ENCODE measurements at regions not wholly inside any gene's neighbourhood (a gene's known extent, or its start where the extent isn't known, plus 50 kb on each side); places are given as distances from the start of the nearest gene placed in this dataset.
"Not testable (repeated sequence)": the region's sequence is repeated elsewhere in the genome, so short reads cannot be mapped to it uniquely, and the experiment has no call there.

DNA sequence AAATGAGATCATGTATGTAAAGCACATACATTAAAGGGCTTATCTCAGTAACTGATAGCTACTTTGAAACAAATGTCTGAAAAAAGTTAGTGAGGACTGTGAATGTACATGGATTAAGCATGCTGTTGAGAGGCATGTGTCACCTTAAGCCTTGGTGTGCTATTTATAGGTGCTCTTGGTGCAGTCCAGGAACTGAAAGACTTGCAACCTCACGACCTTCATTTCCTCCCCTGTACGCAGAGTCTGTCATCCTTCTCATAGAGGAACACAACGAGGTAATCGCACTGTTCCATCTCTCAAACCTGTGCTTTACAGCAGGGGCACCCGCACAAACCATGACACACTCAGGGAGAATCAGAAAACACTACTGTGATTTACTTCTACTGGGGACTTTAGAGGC is 65.6 kb downstream of the UFM1 start:
- Histone ChIP-seq H3K36me3 (replicated peaks; ENCODE audit: control insufficient read depth, insufficient read depth, low read length) (no peaks in the 10 kb centered on the region), H3K4me3 (ENCODE audit: insufficient read depth, low read depth, low read length) (no peak overlapping the region), H3K27me3 (ENCODE audit: control insufficient read depth, insufficient read depth, low read length) (no peaks in the 10 kb centered on the region)
- no peak for DNase-seq

DNA sequence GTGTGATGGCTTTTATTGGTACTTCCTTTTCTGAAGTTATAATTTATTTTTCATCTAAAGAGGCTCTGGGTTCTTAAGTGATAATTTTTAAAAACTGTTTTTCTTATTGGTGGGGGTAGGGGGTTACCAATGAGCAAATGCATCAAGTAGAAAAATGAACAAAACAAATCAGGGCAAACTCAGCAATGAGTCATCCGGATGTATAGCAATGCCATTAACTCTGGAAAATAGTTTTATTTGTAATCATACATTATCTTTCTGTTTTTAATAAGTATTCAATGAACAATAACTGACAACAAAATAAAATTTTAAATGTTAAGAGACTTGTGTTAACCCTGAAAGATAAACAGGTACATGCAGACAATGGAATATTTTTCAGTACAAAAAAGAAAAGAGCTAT is 67.6 kb downstream of the UFM1 start:
- DNase-seq, result no peak
- H3K4me3 ChIP-seq (ENCODE audit: insufficient read depth, low read depth, low read length), result no peak overlapping the region
- H3K36me3 ChIP-seq (replicated peaks; ENCODE audit: control insufficient read depth, insufficient read depth, low read length), result no peaks in the 10 kb centered on the region
- no peaks in the 10 kb centered on the region for H3K27me3 ChIP-seq (ENCODE audit: control insufficient read depth, insufficient read depth, low read length)

DNA sequence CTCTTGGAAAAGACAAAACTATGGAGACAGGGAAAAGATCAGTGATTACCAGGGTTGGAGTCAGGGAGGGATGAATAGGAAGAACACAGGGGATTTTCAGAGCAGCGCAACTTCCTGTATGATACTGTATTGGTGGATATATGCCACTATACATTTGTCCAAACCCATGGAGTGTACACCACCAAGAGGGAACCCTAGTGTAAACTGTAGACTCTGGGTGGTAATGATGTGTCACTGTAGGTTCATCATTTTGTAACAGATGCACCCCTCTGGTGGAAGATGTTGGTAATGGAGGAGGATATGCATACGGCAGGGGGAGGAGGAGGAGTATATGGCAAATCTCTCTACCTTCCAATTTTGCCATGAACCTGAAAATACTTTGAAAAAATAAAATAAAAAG is 68.1 kb downstream of the UFM1 start:
- Histone ChIP-seq H3K36me3 (replicated peaks; ENCODE audit: control insufficient read depth, insufficient read depth, low read length) (no peaks in the 10 kb centered on the region), H3K4me3 (ENCODE audit: insufficient read depth, low read depth, low read length) (no peak overlapping the region), H3K27me3 (ENCODE audit: control insufficient read depth, insufficient read depth, low read length) (no peaks in the 10 kb centered on the region)
- peak; percentile 47 for DNase-seq

DNA sequence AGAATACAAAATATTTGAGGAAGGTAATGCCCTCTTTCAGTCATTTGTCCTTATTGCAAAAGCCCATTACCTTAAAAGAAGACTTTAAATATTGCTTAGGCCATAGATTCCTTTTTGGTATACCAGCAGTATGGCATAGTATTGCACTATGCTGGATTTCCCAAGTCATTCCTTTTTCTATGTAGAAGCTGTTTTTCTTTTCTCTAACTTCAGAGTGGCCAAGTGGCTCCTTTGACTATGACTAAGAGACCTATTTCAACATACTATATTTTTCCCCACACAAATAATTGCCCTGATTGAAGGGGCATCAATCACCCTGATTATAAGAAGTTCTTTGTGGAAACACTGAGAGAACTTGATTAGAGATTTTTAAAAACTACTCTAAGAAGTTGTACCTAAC is 68.6 kb downstream of the UFM1 start:
- no peak for DNase-seq
- Histone ChIP-seq H3K4me3 (ENCODE audit: insufficient read depth, low read depth, low read length) (no peak overlapping the region), H3K27me3 (ENCODE audit: control insufficient read depth, insufficient read depth, low read length) (no peaks in the 10 kb centered on the region), H3K36me3 (replicated peaks; ENCODE audit: control insufficient read depth, insufficient read depth, low read length) (no peaks in the 10 kb centered on the region)

DNA sequence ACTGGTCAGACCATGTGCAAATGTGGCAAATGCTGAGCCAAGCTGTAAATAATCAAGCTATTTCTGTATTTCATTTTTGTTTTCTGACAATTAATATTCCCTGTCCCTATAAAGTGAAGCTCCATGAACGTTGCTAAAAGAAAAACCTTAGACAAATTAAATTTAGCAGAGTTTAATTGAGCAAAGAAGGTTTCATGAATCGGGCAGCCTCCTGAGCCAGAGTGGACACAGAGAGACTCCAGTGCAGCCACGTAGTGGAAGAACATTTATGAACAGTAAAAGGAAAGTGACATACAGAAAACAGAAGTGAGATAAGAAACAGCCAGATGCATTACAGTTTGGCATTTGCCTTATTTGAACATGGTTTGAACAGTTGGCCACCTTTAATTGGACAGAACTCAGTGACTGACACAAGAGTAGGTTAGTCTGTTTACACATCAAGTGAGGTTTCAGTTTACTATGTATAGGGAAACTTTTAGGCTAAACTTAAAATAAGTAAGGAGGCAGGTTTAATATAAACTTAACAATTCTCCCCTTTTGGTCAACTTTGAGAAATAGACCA is 69.7 kb downstream of the UFM1 start:
- no peak for DNase-seq
- Histone ChIP-seq H3K4me3 (ENCODE audit: insufficient read depth, low read depth, low read length) (no peak overlapping the region), H3K36me3 (replicated peaks; ENCODE audit: control insufficient read depth, insufficient read depth, low read length) (no peaks in the 10 kb centered on the region), H3K27me3 (ENCODE audit: control insufficient read depth, insufficient read depth, low read length) (no peaks in the 10 kb centered on the region)

DNA sequence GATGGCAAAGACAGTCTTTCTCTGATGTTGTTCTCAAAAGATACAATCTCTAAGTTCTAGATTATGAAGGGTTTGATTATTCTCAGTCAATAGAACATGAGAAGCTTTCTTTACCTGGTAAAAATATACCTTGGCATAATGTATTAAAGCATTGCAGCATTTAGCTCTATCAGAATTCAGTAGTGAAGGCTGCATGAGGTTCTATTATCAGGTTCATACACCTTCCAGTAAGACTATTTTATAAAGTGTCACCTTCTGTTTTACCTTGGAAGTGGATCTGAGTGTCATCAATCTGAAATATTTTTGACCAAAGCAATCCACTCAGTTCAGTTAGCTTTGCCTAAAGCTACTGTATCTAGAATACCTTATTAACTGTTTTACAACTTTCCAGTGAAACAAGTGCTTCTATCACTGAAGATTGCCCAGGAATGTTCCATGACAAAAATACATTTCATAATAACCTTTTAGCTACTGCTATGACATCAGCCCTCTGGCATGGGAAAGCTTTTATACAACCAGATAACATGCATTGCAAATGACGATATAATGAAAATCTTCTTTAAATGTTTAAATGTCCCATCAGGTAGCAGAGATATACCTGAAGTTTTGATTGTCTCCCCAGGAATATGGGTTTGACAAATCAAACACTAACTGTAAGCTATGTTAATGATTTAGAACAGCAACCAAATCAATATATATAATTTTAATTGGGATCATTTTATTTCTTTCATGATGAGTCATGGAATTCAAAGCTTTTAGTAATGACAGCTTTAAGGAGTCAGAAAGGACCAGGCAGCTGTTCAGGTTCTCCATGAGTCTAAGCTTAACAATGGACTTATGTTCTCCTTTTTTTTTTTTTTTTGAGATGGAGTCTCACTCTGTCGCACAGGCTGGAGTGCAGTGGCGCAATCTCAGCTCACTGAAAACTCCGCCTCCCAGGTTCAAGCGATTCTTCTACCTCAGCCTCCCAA is 72.2 kb downstream of the UFM1 start:
- no peaks in the 10 kb centered on the region for H3K36me3 ChIP-seq (replicated peaks; ENCODE audit: control insufficient read depth, insufficient read depth, low read length)
- no peak overlapping the region for H3K4me3 ChIP-seq (ENCODE audit: insufficient read depth, low read depth, low read length)
- H3K27me3 ChIP-seq (ENCODE audit: control insufficient read depth, insufficient read depth, low read length), result no peaks in the 10 kb centered on the region
- no peak for DNase-seq

DNA sequence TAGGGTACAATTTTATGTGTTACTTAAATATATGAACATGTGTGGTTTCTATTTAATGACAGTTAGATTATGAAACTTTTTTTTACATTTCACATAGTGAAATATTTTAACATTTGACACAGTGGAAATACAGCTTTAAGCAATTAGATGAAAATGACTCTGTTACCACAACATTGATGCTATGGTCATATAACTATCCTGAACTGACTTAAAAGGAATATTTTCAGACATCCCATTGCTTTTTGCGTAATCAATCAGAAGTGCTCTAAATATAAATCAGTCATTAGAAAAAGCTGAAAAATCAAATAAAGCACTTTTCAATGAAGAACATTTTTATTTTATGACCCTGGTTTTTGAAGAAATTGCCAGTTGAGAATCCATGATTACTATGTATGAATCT is 80.3 kb downstream of the UFM1 start:
- Histone ChIP-seq H3K4me3 (ENCODE audit: insufficient read depth, low read depth, low read length) (no peak overlapping the region), H3K36me3 (replicated peaks; ENCODE audit: control insufficient read depth, insufficient read depth, low read length) (no peaks in the 10 kb centered on the region), H3K27me3 (ENCODE audit: control insufficient read depth, insufficient read depth, low read length) (no peaks in the 10 kb centered on the region)
- no peak for DNase-seq

DNA sequence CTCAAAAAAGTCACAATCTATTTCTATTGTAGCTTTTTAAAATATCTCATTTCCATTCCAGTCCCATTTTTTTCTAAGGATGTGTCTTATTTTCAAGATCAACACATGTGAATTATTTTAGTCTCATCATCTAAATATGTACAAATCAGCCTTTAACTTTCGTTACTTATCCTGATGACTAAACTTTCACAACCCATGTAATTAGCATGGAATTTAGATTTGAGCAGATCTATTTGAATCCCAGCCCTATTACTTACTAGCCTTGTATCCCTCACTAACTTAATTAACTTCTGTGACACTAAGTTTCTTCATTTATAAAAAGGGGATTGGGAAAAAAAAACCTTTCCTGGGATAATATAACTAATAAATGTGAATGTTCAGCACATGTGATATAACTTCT is 81.1 kb downstream of the UFM1 start:
- H3K4me3 ChIP-seq (ENCODE audit: insufficient read depth, low read depth, low read length), result no peak overlapping the region
- no peaks in the 10 kb centered on the region for H3K36me3 ChIP-seq (replicated peaks; ENCODE audit: control insufficient read depth, insufficient read depth, low read length)
- DNase-seq, result no peak
- H3K27me3 ChIP-seq (ENCODE audit: control insufficient read depth, insufficient read depth, low read length), result no peaks in the 10 kb centered on the region

DNA sequence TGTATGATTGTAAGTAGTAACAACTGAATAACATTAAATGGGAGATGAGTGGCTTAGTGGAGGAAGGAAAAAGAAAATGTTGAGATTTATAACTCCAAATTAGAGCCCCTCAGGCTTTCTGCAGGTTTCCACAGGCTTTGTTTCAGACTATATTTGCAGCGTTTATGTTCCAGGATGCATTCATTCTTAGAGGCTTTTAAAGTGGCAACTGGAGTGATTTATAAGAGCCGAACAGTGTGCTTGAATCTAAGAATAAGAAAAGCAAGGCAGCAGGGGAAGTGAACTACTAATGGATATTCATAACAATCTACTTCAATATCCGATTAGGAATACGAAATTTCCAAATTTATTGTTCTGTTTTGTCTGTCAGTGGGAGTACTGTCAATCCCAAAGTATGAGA is 91.0 kb downstream of the UFM1 start:
- DNase-seq, result no peak
- Histone ChIP-seq H3K4me3 (ENCODE audit: insufficient read depth, low read depth, low read length) (no peak overlapping the region), H3K36me3 (replicated peaks; ENCODE audit: control insufficient read depth, insufficient read depth, low read length) (no peaks in the 10 kb centered on the region), H3K27me3 (ENCODE audit: control insufficient read depth, insufficient read depth, low read length) (no peaks in the 10 kb centered on the region)

DNA sequence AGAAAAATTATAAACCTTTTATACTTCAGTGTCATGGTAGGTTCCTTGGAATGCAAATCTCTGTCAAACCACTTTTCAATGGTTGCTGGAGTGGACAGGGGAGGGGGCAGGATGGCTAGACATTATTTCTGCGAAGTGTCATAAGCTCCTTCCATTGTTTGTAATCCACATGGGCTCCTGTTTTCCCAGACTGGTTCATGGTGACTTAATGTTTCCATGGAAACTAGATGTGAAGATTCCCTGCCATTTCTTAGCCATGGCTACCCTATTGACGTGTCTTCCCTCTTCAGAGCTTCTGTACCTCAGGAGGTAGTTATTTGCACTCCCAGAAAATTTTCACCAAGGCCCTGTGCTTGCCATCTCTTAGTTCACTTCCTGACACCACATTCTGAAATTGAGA is 95.3 kb downstream of the UFM1 start:
- no peaks in the 10 kb centered on the region for H3K27me3 ChIP-seq (ENCODE audit: control insufficient read depth, insufficient read depth, low read length)
- H3K36me3 ChIP-seq (replicated peaks; ENCODE audit: control insufficient read depth, insufficient read depth, low read length), result no peaks in the 10 kb centered on the region
- no peak overlapping the region for H3K4me3 ChIP-seq (ENCODE audit: insufficient read depth, low read depth, low read length)
- DNase-seq, result no peak

DNA sequence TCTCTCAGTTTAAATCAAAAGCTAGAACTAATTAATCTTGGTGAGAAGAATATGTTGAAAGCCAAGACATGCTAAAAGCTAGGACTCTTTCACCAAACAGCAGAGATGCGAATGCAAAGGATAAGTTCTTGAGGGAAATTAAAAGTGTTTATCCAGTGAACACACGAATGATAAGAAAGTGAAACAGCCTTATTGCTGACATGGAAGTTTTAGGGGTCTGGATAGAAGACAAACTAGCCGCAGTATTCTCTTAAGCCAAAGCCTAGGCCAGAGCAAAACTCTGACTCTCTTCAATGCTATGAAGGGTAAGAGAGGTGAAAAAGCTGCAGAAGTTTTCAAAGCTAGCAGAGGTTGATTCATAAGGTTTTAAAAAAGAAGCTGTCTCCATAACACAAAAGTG is 103.0 kb downstream of the UFM1 start:
- no peak for DNase-seq
- Histone ChIP-seq H3K4me3 (ENCODE audit: insufficient read depth, low read depth, low read length) (no peak overlapping the region), H3K36me3 (replicated peaks; ENCODE audit: control insufficient read depth, insufficient read depth, low read length) (no peaks in the 10 kb centered on the region), H3K27me3 (ENCODE audit: control insufficient read depth, insufficient read depth, low read length) (no peaks in the 10 kb centered on the region)

DNA sequence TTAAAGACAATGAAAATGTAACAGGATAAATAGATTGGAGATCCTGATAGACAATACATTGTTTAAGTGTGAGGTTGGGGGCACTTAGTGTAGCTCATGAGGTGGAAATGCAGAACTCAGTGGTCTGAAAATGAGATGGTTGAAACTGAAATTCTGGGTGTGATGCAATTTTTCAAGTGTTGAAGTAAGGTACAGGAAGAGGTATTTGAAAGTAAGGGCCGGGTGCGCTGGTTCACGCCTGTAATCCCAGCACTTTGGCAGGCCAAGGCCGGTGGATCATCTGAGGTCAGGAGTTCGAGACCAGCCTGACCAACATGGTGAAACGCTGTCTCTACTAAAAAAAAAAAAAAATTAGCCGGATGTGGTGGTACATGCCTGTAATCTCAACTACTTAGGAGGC is 113.0 kb downstream of the UFM1 start:
- Histone ChIP-seq H3K36me3 (replicated peaks; ENCODE audit: control insufficient read depth, insufficient read depth, low read length) (no peaks in the 10 kb centered on the region), H3K4me3 (ENCODE audit: insufficient read depth, low read depth, low read length) (no peak overlapping the region), H3K27me3 (ENCODE audit: control insufficient read depth, insufficient read depth, low read length) (no peaks in the 10 kb centered on the region)
- no peak for DNase-seq

DNA sequence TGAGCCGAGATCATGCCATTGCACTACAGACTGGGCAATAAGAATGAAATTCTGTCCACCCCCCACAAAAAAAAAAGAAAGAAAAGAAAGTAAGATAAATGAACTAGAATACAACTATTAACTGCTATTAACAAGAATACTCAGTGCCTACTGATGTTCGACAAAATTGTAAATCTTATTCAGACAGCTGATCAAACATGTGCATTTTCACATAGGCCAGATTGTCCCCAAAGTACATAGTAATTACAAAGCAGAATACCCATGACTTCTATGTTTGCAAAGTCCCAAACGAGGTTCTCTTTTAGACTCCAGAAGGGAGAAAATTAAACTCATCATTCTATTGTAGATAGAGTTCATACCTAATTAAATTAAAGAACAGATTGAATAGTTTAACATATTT is 113.4 kb downstream of the UFM1 start:
- no peak for DNase-seq
- no peaks in the 10 kb centered on the region for H3K27me3 ChIP-seq (ENCODE audit: control insufficient read depth, insufficient read depth, low read length)

DNA sequence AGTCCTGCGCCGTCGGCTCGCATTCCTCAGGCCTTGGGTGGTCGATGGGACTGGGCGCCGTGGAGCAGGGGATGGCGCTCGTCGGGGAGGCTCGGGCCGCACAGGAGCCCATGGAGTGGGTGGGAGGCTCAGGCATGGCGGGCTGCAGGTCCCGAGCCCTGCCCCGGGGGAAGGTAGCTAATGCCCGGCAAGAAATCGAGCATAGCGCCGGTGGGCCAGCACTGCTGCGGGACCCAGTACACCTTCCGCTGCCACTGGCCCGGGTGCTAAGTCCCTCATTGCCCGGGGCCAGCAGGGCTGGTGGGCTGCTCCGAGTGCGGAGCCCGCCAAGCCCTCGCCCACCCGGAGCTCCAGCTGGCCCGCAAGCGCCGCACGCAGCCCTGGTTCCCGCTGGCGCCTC is 122.8 kb downstream of the UFM1 start:
- not testable (repeated sequence) for H3K36me3 ChIP-seq (replicated peaks; ENCODE audit: control insufficient read depth, insufficient read depth, low read length); H3K27me3 ChIP-seq (ENCODE audit: control insufficient read depth, insufficient read depth, low read length); DNase-seq; H3K4me3 ChIP-seq (ENCODE audit: insufficient read depth, low read depth, low read length)

More for the DNA sequence above, 113.4 kb downstream of the UFM1 start:
- Histone ChIP-seq H3K36me3 (replicated peaks; ENCODE audit: control insufficient read depth, insufficient read depth, low read length) (no peaks in the 10 kb centered on the region), H3K4me3 (ENCODE audit: insufficient read depth, low read depth, low read length) (no peak overlapping the region)

DNA sequence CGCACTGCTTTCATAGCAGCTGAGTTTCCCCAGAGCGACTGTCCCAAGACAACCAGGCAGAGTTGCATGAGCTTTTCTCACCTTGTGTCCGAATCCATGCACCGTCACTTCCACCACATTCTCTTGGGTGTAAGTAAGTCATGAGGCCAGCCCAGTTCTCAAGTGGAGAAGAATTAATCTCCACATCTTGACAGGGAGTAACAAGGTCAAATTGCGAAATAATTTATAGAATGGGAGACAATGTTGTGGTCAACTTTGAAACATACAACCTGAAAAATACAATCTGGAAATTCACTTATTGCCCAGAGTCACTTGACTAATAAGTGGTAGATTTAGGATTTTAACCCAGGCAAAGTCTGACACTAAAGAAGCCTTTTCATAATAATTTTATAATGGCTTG is 123.7 kb downstream of the UFM1 start:
- DNase-seq, result no peak
- Histone ChIP-seq H3K27me3 (ENCODE audit: control insufficient read depth, insufficient read depth, low read length) (no peaks in the 10 kb centered on the region), H3K36me3 (replicated peaks; ENCODE audit: control insufficient read depth, insufficient read depth, low read length) (no peaks in the 10 kb centered on the region)

More for the DNA sequence above, 123.7 kb downstream of the UFM1 start:
- no peak overlapping the region for H3K4me3 ChIP-seq (ENCODE audit: insufficient read depth, low read depth, low read length)
